ENCODE measurements at regions not wholly inside any gene's neighbourhood (a gene's known extent, or its start where the extent isn't known, plus 50 kb on each side); places are given as distances from the start of the nearest gene placed in this dataset.

GRCh38 chr2:16609786-16610185, 55.8 kb downstream of the CYRIA start:
- H3K27ac ChIP-seq (ENCODE audit: low read depth, low read length): no peak overlapping the region
- H4K8ac ChIP-seq (ENCODE audit: extremely low read depth, insufficient read depth, low read length): no peak overlapping the region
- no peak overlapping the region for H2BK12ac ChIP-seq (ENCODE audit: low read depth, low read length)
- no peaks in the 10 kb centered on the region for H3K9me3 ChIP-seq (ENCODE audit: insufficient read depth in 2 of 2, low read depth in 1 of 2, low read length in 1 of 2)
- no peaks in the 10 kb centered on the region for H3K79me2 ChIP-seq (ENCODE audit: control insufficient read depth in 1 of 2, insufficient read depth in 2 of 2, low read length in 2 of 2)
- TF ChIP-seq BCL11A (IDR thresholded peaks at IDR 0.05; ENCODE audit: low read depth in 2 of 2, low read length in 2 of 2) (no peak), EZH2 (IDR thresholded peaks at IDR 0.05; ENCODE audit: low read depth, low read length, severe bottlenecking) (no peak), ZNF274 (IDR thresholded peaks at IDR 0.05; ENCODE audit: borderline replicate concordance, extremely low read depth, low read length) (no peak), EP300 (IDR thresholded peaks at IDR 0.05; ENCODE audit: borderline replicate concordance in 1 of 2, low read depth in 2 of 2, low read length in 2 of 2) (no peak), GTF2F1 (IDR thresholded peaks at IDR 0.05; ENCODE audit: borderline replicate concordance, low read depth, low read length) (no peak), TCF12 (IDR thresholded peaks at IDR 0.05; ENCODE audit: low read depth, low read length) (no peak), MAFK (IDR thresholded peaks at IDR 0.05; ENCODE audit: low read depth, low read length) (no peak), SRF (IDR thresholded peaks at IDR 0.05; ENCODE audit: low read depth, low read length) (no peak), BACH1 (IDR thresholded peaks at IDR 0.05; ENCODE audit: low read length) (no peak), JUND (IDR thresholded peaks at IDR 0.05; ENCODE audit: low read length) (no peak), SIX5 (IDR thresholded peaks at IDR 0.05; ENCODE audit: low read depth, low read length) (no peak), HDAC6 (IDR thresholded peaks at IDR 0.05; ENCODE audit: low read depth, low read length) (no peak), USF2 (IDR thresholded peaks at IDR 0.05; ENCODE audit: low read length) (no peak), RNF2 (IDR thresholded peaks at IDR 0.05; ENCODE audit: borderline replicate concordance, low read depth, low read length, missing control alignments, poor library complexity, severe bottlenecking) (no peak)
- FAIRE-seq: no peak
- peaks cover 3% of the 10 kb centered on the region for H3K23me2 ChIP-seq (ENCODE audit: low read depth, low read length)
- H3K4me3 ChIP-seq (ENCODE audit: extremely low read depth in 1 of 4, insufficient read depth in 2 of 4, low read depth in 3 of 4, low read length in 4 of 4): no peak overlapping the region
- no peak overlapping the region for H2AK5ac ChIP-seq (ENCODE audit: low read depth, low read length)
- no peaks in the 10 kb centered on the region; a peak in 1 of 7 replicates for H3K4me1 ChIP-seq (replicated peaks in 1 of 4; ENCODE audit: control insufficient read depth in 3 of 4, insufficient read depth in 4 of 4, low read length in 3 of 4)
- no peak for DNase-seq (ENCODE audit: low read depth in 1 of 2, low spot score in 2 of 2)
- H3K14ac ChIP-seq (ENCODE audit: insufficient read length): no peak overlapping the region
- H3K56ac ChIP-seq (replicated peaks; ENCODE audit: insufficient read length, low read depth, low read length): no peak overlapping the region
- H2AFZ ChIP-seq (ENCODE audit: low read length): no peak overlapping the region
- H2BK5ac ChIP-seq (ENCODE audit: low read depth, low read length): no peak overlapping the region
- H3K9ac ChIP-seq (replicated peaks in 1 of 4; ENCODE audit: extremely low read depth in 1 of 4, low read depth in 3 of 4, low read length in 3 of 4): no peak overlapping the region
- no peak overlapping the region for H2BK120ac ChIP-seq (replicated peaks; ENCODE audit: low read depth, low read length)
- H3K36me3 ChIP-seq (ENCODE audit: control insufficient read depth in 2 of 4, insufficient read depth in 4 of 4, low read length in 3 of 4): no peaks in the 10 kb centered on the region
- H3K4me2 ChIP-seq (ENCODE audit: insufficient read depth in 1 of 2, low read depth in 2 of 2, low read length in 2 of 2): no peak overlapping the region; a peak in 1 of 4 replicates
- no peak overlapping the region for H2BK20ac ChIP-seq (ENCODE audit: low read length)
- POLR2A ChIA-PET (ENCODE audit: partially characterized antibody): no interaction called here
- H3K23ac ChIP-seq (ENCODE audit: insufficient read length): no peak overlapping the region
- 88% methylated on average over 3 of the region's 3 CpGs; no CpG with 5 or more reads in 1 of the 2 experiments for WGBS, 2 experiments (ENCODE audit: extremely low coverage in 1 of 2, insufficient coverage in 1 of 2, insufficient read length in 1 of 2, insufficient replicate concordance in 2 of 2, low coverage in 1 of 2, low lambda C conversion rate in 2 of 2, missing lambda C conversion rate in 1 of 2)
- no peak overlapping the region for H2BK15ac ChIP-seq (ENCODE audit: low read length)
- H3K18ac ChIP-seq (ENCODE audit: extremely low read depth, low read length): no peak overlapping the region
- no peaks in the 10 kb centered on the region for H3K27me3 ChIP-seq (replicated peaks in 1 of 4; ENCODE audit: control insufficient read depth in 3 of 4, extremely low read depth in 1 of 4, insufficient read depth in 3 of 4, low read length in 3 of 4)
- H3K4ac ChIP-seq (replicated peaks; ENCODE audit: insufficient read length, low read depth, low read length): no peak overlapping the region
- CTCF ChIA-PET (ENCODE audit: partially characterized antibody): interaction anchor here (0.7 to 1.9 kb wide), 45 partner anchors 9 to 971 kb away, joined by 3 to 91 read pairs (median 6); no protein-coding TSS in a partner anchor
- H4K91ac ChIP-seq (replicated peaks; ENCODE audit: insufficient read length, low read length): no peak overlapping the region
- no peaks in the 10 kb centered on the region for H3K79me1 ChIP-seq (ENCODE audit: low read depth, low read length)
- no peaks in the 10 kb centered on the region for H4K20me1 ChIP-seq (replicated peaks in 1 of 2; ENCODE audit: control insufficient read depth in 1 of 2, insufficient read depth in 2 of 2, low read length in 2 of 2)
- no peak overlapping the region for H4K5ac ChIP-seq (ENCODE audit: insufficient read length, low read depth, low read length)

Measured in H1 (cell line).